ENCODE measurements at regions not wholly inside any gene's neighbourhood (a gene's known extent, or its start where the extent isn't known, plus 50 kb on each side); places are given as distances from the start of the nearest gene placed in this dataset.

DNA sequence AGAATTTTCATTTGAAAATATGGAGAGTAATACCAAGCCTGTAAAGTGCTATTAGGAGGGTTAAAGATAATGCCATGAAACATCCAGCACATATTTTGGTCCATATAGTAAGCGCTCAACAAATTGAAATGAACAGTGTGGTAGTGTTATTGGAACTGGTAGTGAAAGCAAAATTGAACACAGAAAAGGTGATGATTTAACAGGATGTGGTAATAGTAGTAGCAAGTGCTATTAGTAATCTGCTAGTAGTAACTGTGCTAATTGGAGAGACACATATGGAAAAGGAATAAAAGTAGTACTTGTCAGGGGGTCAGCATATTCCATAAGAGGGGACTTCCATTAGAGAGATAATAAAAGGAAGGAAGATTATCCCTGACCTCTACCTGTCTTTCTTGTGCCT lies 187.3 kb downstream of the HTR1A start:
- Histone ChIP-seq H3K9ac (ENCODE audit: low read length) (no peak overlapping the region), H3K79me2 (ENCODE audit: low read length) (no peaks in the 10 kb centered on the region), H3K36me3 (replicated peaks; ENCODE audit: insufficient read depth, low read length) (no peaks in the 10 kb centered on the region), H3K4me3 (ENCODE audit: low read length) (no peak overlapping the region), H3K9me2 (replicated peaks; ENCODE audit: insufficient read depth, low read length) (no peaks in the 10 kb centered on the region), H3F3A (ENCODE audit: insufficient read depth, low read length) (no peaks in the 10 kb centered on the region), H4K20me1 (ENCODE audit: insufficient read depth, low read length) (no peaks in the 10 kb centered on the region), H2AFZ (ENCODE audit: low read length) (no peak overlapping the region), H3K27me3 (replicated peaks; ENCODE audit: insufficient read depth, low read length) (no peaks in the 10 kb centered on the region), H3K9me3 (replicated peaks; ENCODE audit: insufficient read depth, low read length) (no peaks in the 10 kb centered on the region), H3K4me1 (ENCODE audit: low read length) (no peaks in the 10 kb centered on the region), H3K27ac (ENCODE audit: low read length) (no peak overlapping the region), H3K4me2 (ENCODE audit: low read depth, low read length) (no peak overlapping the region)
- TF ChIP-seq EZH2phosphoT487 (IDR thresholded peaks at IDR 0.05; ENCODE audit: low read length), result no peak
- TF ChIP-seq EZH2 (optimal IDR thresholded peaks at IDR 0.05; ENCODE audit: low read depth, low read length), result no peak
- TF ChIP-seq, protein P1, sequence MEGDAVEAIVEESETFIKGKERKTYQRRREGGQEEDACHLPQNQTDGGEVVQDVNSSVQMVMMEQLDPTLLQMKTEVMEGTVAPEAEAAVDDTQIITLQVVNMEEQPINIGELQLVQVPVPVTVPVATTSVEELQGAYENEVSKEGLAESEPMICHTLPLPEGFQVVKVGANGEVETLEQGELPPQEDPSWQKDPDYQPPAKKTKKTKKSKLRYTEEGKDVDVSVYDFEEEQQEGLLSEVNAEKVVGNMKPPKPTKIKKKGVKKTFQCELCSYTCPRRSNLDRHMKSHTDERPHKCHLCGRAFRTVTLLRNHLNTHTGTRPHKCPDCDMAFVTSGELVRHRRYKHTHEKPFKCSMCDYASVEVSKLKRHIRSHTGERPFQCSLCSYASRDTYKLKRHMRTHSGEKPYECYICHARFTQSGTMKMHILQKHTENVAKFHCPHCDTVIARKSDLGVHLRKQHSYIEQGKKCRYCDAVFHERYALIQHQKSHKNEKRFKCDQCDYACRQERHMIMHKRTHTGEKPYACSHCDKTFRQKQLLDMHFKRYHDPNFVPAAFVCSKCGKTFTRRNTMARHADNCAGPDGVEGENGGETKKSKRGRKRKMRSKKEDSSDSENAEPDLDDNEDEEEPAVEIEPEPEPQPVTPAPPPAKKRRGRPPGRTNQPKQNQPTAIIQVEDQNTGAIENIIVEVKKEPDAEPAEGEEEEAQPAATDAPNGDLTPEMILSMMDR (IDR thresholded peaks at IDR 0.05; ENCODE audit: low read length), result no peak
- DNase-seq, result no peak

DNA sequence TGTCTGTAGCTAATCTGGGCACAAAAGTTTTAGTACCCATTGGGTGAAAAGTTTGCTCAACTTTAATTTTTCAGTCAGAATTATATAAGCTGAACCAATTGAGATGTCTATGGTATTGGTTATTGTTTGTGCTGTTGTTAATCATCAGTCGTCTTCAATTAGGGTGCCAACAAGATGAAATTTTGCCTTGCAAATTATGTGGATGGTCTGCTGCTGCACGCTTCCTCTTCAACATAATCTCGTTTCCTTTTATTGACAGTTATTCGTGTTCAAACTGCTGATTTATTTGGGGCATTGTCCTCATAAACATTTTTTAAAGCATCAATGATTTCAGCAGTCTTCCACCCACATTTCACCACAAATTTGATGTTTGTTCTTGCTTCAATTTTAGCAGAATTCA lies 194.0 kb downstream of the HTR1A start:
- Histone ChIP-seq H3K9me2 (replicated peaks; ENCODE audit: insufficient read depth, low read length) (no peaks in the 10 kb centered on the region), H3K9me3 (replicated peaks; ENCODE audit: insufficient read depth, low read length) (no peaks in the 10 kb centered on the region), H3K36me3 (replicated peaks; ENCODE audit: insufficient read depth, low read length) (no peaks in the 10 kb centered on the region), H3K27ac (ENCODE audit: low read length) (no peak overlapping the region), H3K4me1 (ENCODE audit: low read length) (no peaks in the 10 kb centered on the region), H3K4me2 (ENCODE audit: low read depth, low read length) (no peak overlapping the region), H3K4me3 (ENCODE audit: low read length) (no peak overlapping the region), H3K79me2 (ENCODE audit: low read length) (no peaks in the 10 kb centered on the region), H3F3A (ENCODE audit: insufficient read depth, low read length) (no peaks in the 10 kb centered on the region), H3K27me3 (replicated peaks; ENCODE audit: insufficient read depth, low read length) (no peaks in the 10 kb centered on the region), H4K20me1 (ENCODE audit: insufficient read depth, low read length) (no peaks in the 10 kb centered on the region), H3K9ac (ENCODE audit: low read length) (no peak overlapping the region), H2AFZ (ENCODE audit: low read length) (no peak overlapping the region)
- DNase-seq, result no peak
- TF ChIP-seq EZH2 (optimal IDR thresholded peaks at IDR 0.05; ENCODE audit: low read depth, low read length) (no peak), EZH2phosphoT487 (IDR thresholded peaks at IDR 0.05; ENCODE audit: low read length) (no peak)
- TF ChIP-seq, protein P1 (IDR thresholded peaks at IDR 0.05; ENCODE audit: low read length), result no peak

DNA sequence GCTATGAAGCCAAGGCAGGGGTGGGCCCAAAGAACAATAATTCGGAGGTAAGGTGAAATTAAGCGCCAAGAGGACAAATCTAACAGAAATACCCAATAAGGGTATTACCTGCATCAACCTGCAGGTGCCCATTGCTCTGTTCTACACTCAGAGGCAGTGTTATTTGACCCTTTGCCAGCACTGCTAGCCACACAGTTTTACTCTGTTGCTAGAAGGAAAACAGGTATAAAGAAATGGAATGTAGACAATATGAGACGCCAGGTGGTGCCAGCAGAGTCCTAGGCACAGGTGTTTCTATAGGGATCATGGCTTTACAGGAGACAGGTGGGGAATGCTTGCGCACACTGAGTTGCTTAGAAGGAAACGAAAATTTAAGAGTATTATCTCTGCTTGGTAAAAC lies 201.3 kb downstream of the HTR1A start:
- H3K9me2 ChIP-seq (replicated peaks; ENCODE audit: insufficient read depth, low read length), result no peaks in the 10 kb centered on the region
- no peaks in the 10 kb centered on the region for H3K36me3 ChIP-seq (replicated peaks; ENCODE audit: insufficient read depth, low read length)
- no peaks in the 10 kb centered on the region for H3K9me3 ChIP-seq (replicated peaks; ENCODE audit: insufficient read depth, low read length)
- H3K27ac ChIP-seq (ENCODE audit: low read length), result no peak overlapping the region
- no peak for TF ChIP-seq EZH2 (optimal IDR thresholded peaks at IDR 0.05; ENCODE audit: low read depth, low read length)
- TF ChIP-seq EZH2phosphoT487 (IDR thresholded peaks at IDR 0.05; ENCODE audit: low read length), result no peak
- TF ChIP-seq, protein P1 (IDR thresholded peaks at IDR 0.05; ENCODE audit: low read length), result no peak
- H3K4me3 ChIP-seq (ENCODE audit: low read length), result no peak overlapping the region
- H3K9ac ChIP-seq (ENCODE audit: low read length), result no peak overlapping the region
- H3K27me3 ChIP-seq (replicated peaks; ENCODE audit: insufficient read depth, low read length), result no peaks in the 10 kb centered on the region
- no peaks in the 10 kb centered on the region for H4K20me1 ChIP-seq (ENCODE audit: insufficient read depth, low read length)
- no peaks in the 10 kb centered on the region for H3F3A ChIP-seq (ENCODE audit: insufficient read depth, low read length)
- DNase-seq, result no peak
- H3K4me2 ChIP-seq (ENCODE audit: low read depth, low read length), result no peak overlapping the region
- no peaks in the 10 kb centered on the region for H3K4me1 ChIP-seq (ENCODE audit: low read length)
- H2AFZ ChIP-seq (ENCODE audit: low read length), result no peak overlapping the region
- no peaks in the 10 kb centered on the region for H3K79me2 ChIP-seq (ENCODE audit: low read length)
